Naive B cell (primary cell): ENCODE measurements at regions not wholly inside any gene's neighbourhood (a gene's known extent, or its start where the extent isn't known, plus 50 kb on each side); places are given as distances from the start of the nearest gene placed in this dataset.

ENCODE experiments used
- ATAC-seq, 2 donors: fragments of 150-1000 bp; cut with Tn5 transposase; 2 replicates each; pipeline ENCODE4 v1.10.0; 2021; ENCODE audit warnings: low read depth in 2 of 2, mild to moderate bottlenecking in 2 of 2, moderate library complexity in 2 of 2
- DNase-seq: peaks from one replicate; pipeline ENCODE4 v3.0.0; 2022
- H3K27ac Mint-ChIP-seq, 6 donors: one replicate each; pipeline ENCODE4 v1.8.0; 2020 to 2022; ENCODE audit warnings: mild to moderate bottlenecking in 6 of 6, mixed read lengths in 6 of 6, moderate library complexity in 5 of 6, inconsistent platforms in 2 of 6
- H3K27me3 Mint-ChIP-seq, 3 donors: one replicate each; pipeline ENCODE4 v1.8.0; 2021 to 2022; ENCODE audit warnings: mixed read lengths in 3 of 3, mild to moderate bottlenecking in 1 of 3
- H3K36me3 Mint-ChIP-seq, 2 donors: one replicate each; pipeline ENCODE4 v1.8.0; 2020 to 2022; ENCODE audit warnings: mixed read lengths in 2 of 2, inconsistent platforms in 1 of 2, mild to moderate bottlenecking in 1 of 2
- H3K4me1 Mint-ChIP-seq, 3 donors: one replicate each; pipeline ENCODE4 v1.8.0; 2020 to 2022; ENCODE audit warnings: mixed read lengths in 3 of 3, inconsistent platforms in 1 of 3, mild to moderate bottlenecking in 1 of 3, moderate library complexity in 1 of 3
- H3K4me3 Mint-ChIP-seq, 8 donors: one replicate each; pipeline ENCODE4 v1.8.0; 2020 to 2022; ENCODE audit warnings: mild to moderate bottlenecking in 8 of 8, mixed read lengths in 8 of 8, moderate library complexity in 8 of 8, inconsistent platforms in 2 of 8
- H3K9me3 Mint-ChIP-seq, 7 donors: one replicate each; pipeline ENCODE4 v1.8.0; 2020 to 2022; ENCODE audit warnings: mixed read lengths in 7 of 7, mild to moderate bottlenecking in 5 of 7, inconsistent platforms in 2 of 7, moderate library complexity in 1 of 7

- Mint-ChIP-seq H3K4me3 (no peak overlapping the region), H3K36me3 (no peaks in the 10 kb centered on the region), H3K27ac (no peak overlapping the region), H3K4me1 (no peaks in the 10 kb centered on the region), H3K27me3 (no peaks in the 10 kb centered on the region), H3K9me3 (peaks cover 0 to 2% (median 0%) of the 10 kb centered on the region in 7 donors)
- no peak for DNase-seq
- ATAC-seq: no peak
These were observed 566.4 kb upstream of the MMS22L start for GRCh38 chr6:97849390-97849789.

DNA sequence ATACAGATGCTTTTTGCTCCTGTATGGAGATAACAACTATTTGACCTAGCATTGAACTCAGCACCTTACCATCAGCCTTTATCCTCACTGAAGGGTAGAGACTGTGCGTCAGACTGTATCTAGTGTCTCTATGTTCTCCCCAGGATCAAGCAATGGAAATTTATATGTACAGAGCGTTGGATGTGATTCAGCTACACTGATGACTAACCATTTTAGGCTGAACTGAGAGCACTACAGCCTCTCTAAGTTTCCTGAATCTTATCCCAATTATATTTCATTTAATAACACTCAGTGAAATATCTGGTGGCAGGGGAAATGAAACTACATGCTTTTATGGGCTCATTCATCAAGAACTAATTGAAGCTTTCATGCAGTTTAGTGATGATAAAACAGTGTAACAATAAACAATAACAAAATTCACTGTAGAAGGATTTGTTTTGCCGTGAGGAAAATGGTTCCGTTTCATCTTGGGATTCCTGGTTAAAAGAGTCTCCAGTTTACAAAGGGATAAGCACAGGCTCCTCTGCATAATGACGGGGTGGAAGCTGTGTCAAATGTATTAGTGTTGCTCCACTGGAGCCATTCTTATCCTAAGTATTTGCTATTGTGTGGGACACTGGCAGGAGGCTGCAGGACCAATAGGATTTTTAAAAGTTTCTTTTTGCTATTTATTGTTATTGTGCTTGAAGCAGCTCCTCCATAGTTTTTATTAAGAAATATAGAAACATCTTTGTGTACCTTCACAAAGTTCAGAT, 567.6 kb upstream of the MMS22L start:
- Mint-ChIP-seq H3K27ac (no peak overlapping the region), H3K36me3 (no peaks in the 10 kb centered on the region), H3K9me3 (peaks cover 0 to 2% (median 0%) of the 10 kb centered on the region in 7 donors), H3K4me1 (no peaks in the 10 kb centered on the region), H3K27me3 (no peaks in the 10 kb centered on the region), H3K4me3 (no peak overlapping the region)
- ATAC-seq: no peak
- DNase-seq: no peak

DNA sequence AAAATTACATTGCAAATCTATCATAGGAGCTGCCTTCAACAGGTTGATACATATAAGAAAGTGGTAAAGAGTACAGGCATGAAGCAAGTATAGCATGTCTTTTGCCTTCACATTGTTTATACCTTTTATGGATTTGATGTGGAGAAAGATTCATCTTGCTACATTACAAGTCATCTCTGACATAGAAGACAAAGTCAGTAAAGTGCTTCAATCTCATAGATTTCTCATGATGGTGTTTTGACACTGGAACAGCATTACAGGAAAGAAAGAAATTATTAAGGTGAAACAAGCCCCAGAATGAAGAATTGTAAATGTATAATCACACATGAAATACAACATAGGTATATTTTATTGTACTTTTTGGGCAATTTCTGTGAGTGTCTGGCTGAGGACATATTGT, 580.7 kb upstream of the MMS22L start:
- H3K9me3 Mint-ChIP-seq: peaks cover 0 to 5% (median 0%) of the 10 kb centered on the region in 7 donors
- H3K27ac Mint-ChIP-seq: no peak overlapping the region
- no peak overlapping the region for H3K4me3 Mint-ChIP-seq
- no peaks in the 10 kb centered on the region for H3K36me3 Mint-ChIP-seq
- no peaks in the 10 kb centered on the region for H3K27me3 Mint-ChIP-seq
- no peak for DNase-seq
- no peaks in the 10 kb centered on the region for H3K4me1 Mint-ChIP-seq
- no peak for ATAC-seq

- no peak overlapping the region for H3K4me3 Mint-ChIP-seq
- DNase-seq (no peak), ATAC-seq (no peak)
- peaks cover 0 to 5% (median 0%) of the 10 kb centered on the region in 7 donors for H3K9me3 Mint-ChIP-seq
- no peaks in the 10 kb centered on the region for H3K4me1 Mint-ChIP-seq
- H3K27ac Mint-ChIP-seq: no peak overlapping the region
- H3K27me3 Mint-ChIP-seq: no peaks in the 10 kb centered on the region
- no peaks in the 10 kb centered on the region for H3K36me3 Mint-ChIP-seq
These were observed 581.4 kb upstream of the MMS22L start for GRCh38 chr6:97864366-97864765.

- no peaks in the 10 kb centered on the region for H3K4me1 Mint-ChIP-seq
- no peak for ATAC-seq
These were observed 581.8 kb upstream of the MMS22L start for GRCh38 chr6:97864826-97865225.

GRCh38 chr6:97865612-97866011, 582.6 kb upstream of the MMS22L start:
- no peak for DNase-seq
- no peak overlapping the region for H3K4me3 Mint-ChIP-seq
- ATAC-seq: no peak
- H3K9me3 Mint-ChIP-seq: peaks cover 0 to 5% (median 0%) of the 10 kb centered on the region in 7 donors
- H3K36me3 Mint-ChIP-seq: no peaks in the 10 kb centered on the region
- H3K27ac Mint-ChIP-seq: no peak overlapping the region
- H3K27me3 Mint-ChIP-seq: no peaks in the 10 kb centered on the region
- no peaks in the 10 kb centered on the region for H3K4me1 Mint-ChIP-seq

More at GRCh38 chr6:97864826-97865225, 581.8 kb upstream of the MMS22L start:
- Mint-ChIP-seq H3K36me3 (no peaks in the 10 kb centered on the region), H3K27ac (no peak overlapping the region), H3K9me3 (peaks cover 0 to 5% (median 0%) of the 10 kb centered on the region in 7 donors), H3K4me3 (no peak overlapping the region), H3K27me3 (no peaks in the 10 kb centered on the region)
- no peak for DNase-seq

GRCh38 chr6:97866616-97867015, 583.6 kb upstream of the MMS22L start:
- H3K27me3 Mint-ChIP-seq: no peaks in the 10 kb centered on the region
- peaks cover 0 to 5% (median 0%) of the 10 kb centered on the region in 7 donors for H3K9me3 Mint-ChIP-seq
- no peaks in the 10 kb centered on the region for H3K36me3 Mint-ChIP-seq
- DNase-seq: no peak
- no peaks in the 10 kb centered on the region for H3K4me1 Mint-ChIP-seq
- H3K4me3 Mint-ChIP-seq: no peak overlapping the region
- no peak overlapping the region for H3K27ac Mint-ChIP-seq
- no peak for ATAC-seq

DNA sequence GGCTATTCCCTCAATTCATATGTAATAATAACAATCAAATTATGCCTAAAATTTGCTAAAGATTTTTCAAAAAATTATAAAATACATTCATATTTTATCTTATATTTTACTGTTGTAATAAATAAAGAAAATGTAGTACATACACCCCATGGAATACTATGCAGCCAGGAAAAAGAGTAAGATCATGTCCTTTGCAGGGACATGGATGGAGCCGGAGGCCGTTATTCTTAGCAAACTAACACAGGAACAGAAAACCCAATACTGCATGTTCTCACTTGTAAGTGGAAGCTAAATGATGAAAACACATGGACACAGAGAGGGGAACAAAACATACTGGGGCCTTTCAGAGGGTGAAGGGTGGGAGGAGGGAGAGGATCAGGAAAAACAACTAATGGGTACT, 584.2 kb upstream of the MMS22L start:
- DNase-seq: no peak
- Mint-ChIP-seq H3K4me1 (no peaks in the 10 kb centered on the region), H3K4me3 (no peak overlapping the region), H3K27ac (no peak overlapping the region), H3K9me3 (peaks cover 0 to 5% (median 0%) of the 10 kb centered on the region in 7 donors), H3K36me3 (no peaks in the 10 kb centered on the region), H3K27me3 (no peaks in the 10 kb centered on the region)
- ATAC-seq: no peak

GRCh38 chr6:97870273-97870672, 587.3 kb upstream of the MMS22L start:
- H3K27ac Mint-ChIP-seq: no peak overlapping the region
- no peaks in the 10 kb centered on the region for H3K36me3 Mint-ChIP-seq
- no peak for DNase-seq
- H3K27me3 Mint-ChIP-seq: no peaks in the 10 kb centered on the region
- no peaks in the 10 kb centered on the region for H3K4me1 Mint-ChIP-seq
- H3K9me3 Mint-ChIP-seq: peaks cover 0 to 2% (median 0%) of the 10 kb centered on the region in 7 donors
- H3K4me3 Mint-ChIP-seq: no peak overlapping the region
- no peak for ATAC-seq

- Mint-ChIP-seq H3K27ac (no peak overlapping the region), H3K9me3 (no peaks in the 10 kb centered on the region), H3K27me3 (no peaks in the 10 kb centered on the region), H3K4me1 (no peaks in the 10 kb centered on the region), H3K36me3 (no peaks in the 10 kb centered on the region), H3K4me3 (peak overlapping the region in 1 of 8 donors; percentile 59)
- DNase-seq (no peak), ATAC-seq (no peak)
These were observed 593.7 kb upstream of the MMS22L start for GRCh38 chr6:97876711-97877110.

GRCh38 chr6:97882755-97883154, 599.7 kb upstream of the MMS22L start:
- Mint-ChIP-seq H3K4me1 (no peaks in the 10 kb centered on the region), H3K36me3 (no peaks in the 10 kb centered on the region), H3K27me3 (no peaks in the 10 kb centered on the region), H3K4me3 (no peak overlapping the region), H3K9me3 (no peaks in the 10 kb centered on the region), H3K27ac (no peak overlapping the region)
- DNase-seq (no peak), ATAC-seq (no peak)

DNA sequence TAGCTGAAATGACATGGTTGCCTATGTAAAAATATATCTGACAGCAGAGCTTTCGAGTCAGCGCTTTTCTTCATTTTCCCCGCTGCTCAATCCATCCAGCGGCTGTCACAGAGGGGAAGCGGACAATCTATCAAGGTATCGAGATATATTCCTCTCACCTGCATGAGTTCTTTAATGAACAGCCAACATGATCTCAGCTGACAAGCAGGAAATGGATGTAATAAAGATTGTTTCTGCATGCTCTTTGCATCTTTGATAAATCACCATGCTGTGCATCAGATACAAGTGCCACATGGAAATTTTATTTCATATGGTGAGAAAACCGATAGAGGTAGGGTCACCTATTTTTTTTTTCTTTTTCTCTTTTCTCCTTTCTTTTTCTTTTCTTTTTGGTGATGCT, 602.3 kb upstream of the MMS22L start:
- no peaks in the 10 kb centered on the region for H3K4me1 Mint-ChIP-seq
- DNase-seq (no peak), ATAC-seq (no peak)
- no peaks in the 10 kb centered on the region for H3K36me3 Mint-ChIP-seq
- no peaks in the 10 kb centered on the region for H3K27me3 Mint-ChIP-seq
- H3K27ac Mint-ChIP-seq: peak overlapping the region in 1 of 6 donors; percentile 10
- no peak overlapping the region for H3K4me3 Mint-ChIP-seq
- no peaks in the 10 kb centered on the region for H3K9me3 Mint-ChIP-seq

DNA sequence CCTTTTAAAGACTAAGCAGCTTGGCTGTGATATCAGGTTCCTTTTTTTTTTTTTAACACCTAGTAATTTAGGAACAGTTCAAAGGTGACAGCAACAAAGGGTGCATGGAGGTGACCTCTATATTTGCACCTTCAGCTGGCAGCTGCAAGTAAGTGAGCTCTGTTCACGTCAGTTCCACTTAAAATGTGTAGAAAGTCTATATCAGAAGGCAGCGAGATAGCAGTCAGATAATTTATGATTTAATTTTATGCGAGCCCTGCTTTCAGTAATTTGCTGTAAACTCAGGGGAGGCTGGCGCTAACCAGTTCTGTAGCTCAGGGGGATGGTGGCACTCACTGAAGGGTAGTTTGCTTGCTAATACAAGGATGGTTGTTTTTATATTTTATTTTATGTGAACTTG, 602.8 kb upstream of the MMS22L start:
- Mint-ChIP-seq H3K27ac (no peak overlapping the region), H3K27me3 (no peaks in the 10 kb centered on the region), H3K4me1 (no peaks in the 10 kb centered on the region), H3K9me3 (no peaks in the 10 kb centered on the region), H3K4me3 (no peak overlapping the region), H3K36me3 (no peaks in the 10 kb centered on the region)
- ATAC-seq: no peak
- no peak for DNase-seq

DNA sequence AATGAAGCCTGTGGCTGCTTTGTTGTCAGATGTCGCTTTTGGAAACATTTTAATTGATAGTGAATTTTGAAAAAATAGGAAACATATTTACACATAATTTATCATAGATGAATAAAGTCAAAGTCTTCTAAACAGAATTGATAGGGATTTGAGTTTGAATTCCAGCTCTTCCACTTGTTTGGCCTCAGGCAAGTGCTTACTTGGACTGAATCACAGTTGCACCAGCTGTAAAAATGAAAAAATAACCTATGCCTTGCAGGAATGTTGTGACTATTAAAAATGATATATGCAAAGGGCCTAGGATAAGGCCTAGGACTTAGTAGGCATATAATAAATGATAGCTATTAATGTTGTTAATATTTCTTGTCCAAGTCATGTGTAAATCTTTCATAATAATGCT, 618.5 kb upstream of the MMS22L start:
- Mint-ChIP-seq H3K27ac (no peak overlapping the region), H3K27me3 (no peaks in the 10 kb centered on the region), H3K36me3 (no peaks in the 10 kb centered on the region), H3K4me3 (no peak overlapping the region), H3K9me3 (peaks cover 0 to 9% (median 3%) of the 10 kb centered on the region in 7 donors), H3K4me1 (no peaks in the 10 kb centered on the region)
- ATAC-seq (no peak), DNase-seq (no peak)

GRCh38 chr6:97909380-97909779, 626.4 kb upstream of the MMS22L start:
- Mint-ChIP-seq H3K27me3 (no peaks in the 10 kb centered on the region), H3K4me1 (no peaks in the 10 kb centered on the region), H3K27ac (no peak overlapping the region), H3K9me3 (peaks cover 0 to 16% (median 5%) of the 10 kb centered on the region in 7 donors), H3K4me3 (peak overlapping the region in 1 of 8 donors; percentile 35), H3K36me3 (no peaks in the 10 kb centered on the region)
- DNase-seq: no peak
- no peak for ATAC-seq
